Endothelial cell of umbilical vein (primary cell): ENCODE measurements at regions not wholly inside any gene's neighbourhood (a gene's known extent, or its start where the extent isn't known, plus 50 kb on each side); places are given as distances from the start of the nearest gene placed in this dataset.

ENCODE experiments used
- BruUV-seq: library from RNA; stranded (reverse); fragments of 400-500 nt; replicated peaks from 2 replicates; lab custom pipeline; 2021; lab: Mats Ljungman, UMichigan
- CTCF ChIA-PET: fragments of 300-600, 350-600 bp; sonication (Branson Sonifier 250); formaldehyde crosslinking; loops from one replicate; lab custom pipeline; 2021; ENCODE audit warnings: antibody characterized with exemption, inconsistent platforms; lab: Charles Lee
- POLR2A ChIA-PET: fragments of 300-600, 350-600 bp; sonication (Branson Sonifier 250); formaldehyde crosslinking; loops from one replicate; lab custom pipeline; 2021; ENCODE audit warnings: antibody characterized with exemption, inconsistent platforms; lab: Charles Lee
- DNase-seq: peaks from one replicate; pipeline ENCODE4 v3.0.0-alpha.2; 2011; ENCODE audit warnings: low read depth, low spot score
- FAIRE-seq: peaks from 2 replicates; lab custom pipeline; 2011; peaks lifted over from hg19 to GRCh38; lab: Jason Lieb, UNC
- H2AFZ ChIP-seq: 2 replicates; pipeline ENCODE4 v1.6.0; 2012; ENCODE audit warnings: low read depth, low read length, control low read depth, inconsistent platforms
- H3K27ac ChIP-seq: 2 replicates; pipeline ENCODE4 v1.5.1; 2011; ENCODE audit warnings: low read depth, mild to moderate bottlenecking, control low read depth, low read length, moderate library complexity; ENCODE audit not compliant: insufficient read depth
- H3K27me3 ChIP-seq, 2 experiments: 2 replicates each; pipeline versions ENCODE4 v1.6.0 to v1.6.1; 2011; ENCODE audit warnings: low read length in 2 of 2, mixed read lengths in 1 of 2; ENCODE audit not compliant: control insufficient read depth in 2 of 2, insufficient read depth in 2 of 2
- H3K36me3 ChIP-seq, 2 experiments: 2 replicates in 1 of 2; 3 replicates in 1 of 2; pipeline ENCODE4 v1.5.1; 2011; ENCODE audit warnings: low read length in 2 of 2, mild to moderate bottlenecking in 1 of 2, moderate library complexity in 1 of 2; ENCODE audit not compliant: control insufficient read depth in 2 of 2, insufficient read depth in 2 of 2; ENCODE audit errors: extremely low read depth in 1 of 2
- H3K4me1 ChIP-seq: 3 replicates; pipeline ENCODE4 v1.5.1; 2011; ENCODE audit warnings: mild to moderate bottlenecking, low read length; ENCODE audit not compliant: control insufficient read depth, insufficient read depth; ENCODE audit errors: extremely low read depth
- H3K4me2 ChIP-seq: 2 replicates; pipeline ENCODE4 v1.6.1; 2011; ENCODE audit warnings: low read length, control low read depth, mixed read lengths; ENCODE audit not compliant: insufficient read depth
- H3K4me3 ChIP-seq, 3 experiments: fragments of 200-600 bp in 1 of 3; sonication (generic), shearing (Covaris generic) in 1 of 3; replicated peaks in 1 of 3; 2 replicates each; pipeline ENCODE4 v1.5.1; 2011 to 2016; ENCODE audit warnings: control low read depth in 3 of 3, low read length in 3 of 3, mild to moderate bottlenecking in 2 of 3, inconsistent platforms in 1 of 3, low read depth in 1 of 3, moderate library complexity in 1 of 3; ENCODE audit not compliant: insufficient read depth in 1 of 3
- H3K79me2 ChIP-seq: 2 replicates; pipeline ENCODE4 v1.6.0; 2012; ENCODE audit warnings: low read length, inconsistent platforms; ENCODE audit not compliant: control insufficient read depth, insufficient read depth
- H3K9ac ChIP-seq: replicated peaks from 2 replicates; pipeline ENCODE3; 2011; ENCODE audit warnings: low read length, control low read depth; ENCODE audit not compliant: insufficient read depth; ENCODE audit errors: extremely low read depth
- H3K9me1 ChIP-seq: replicated peaks from 3 replicates; pipeline ENCODE4 v1.6.0; 2011; ENCODE audit warnings: mild to moderate bottlenecking, low read length; ENCODE audit not compliant: control insufficient read depth, insufficient read depth; ENCODE audit errors: extremely low read depth
- H3K9me3 ChIP-seq: replicated peaks from 2 replicates; pipeline ENCODE4 v1.5.1; 2012; ENCODE audit warnings: low read length, inconsistent platforms; ENCODE audit not compliant: control insufficient read depth, insufficient read depth
- H4K20me1 ChIP-seq: replicated peaks from 2 replicates; pipeline ENCODE3; 2011; ENCODE audit warnings: mild to moderate bottlenecking, low read length; ENCODE audit not compliant: control insufficient read depth, insufficient read depth; ENCODE audit errors: extremely low read depth
- FOS ChIP-seq: IDR thresholded peaks from 2 replicates; pipeline ENCODE4 v1.6.1; 2011; ENCODE audit warnings: mild to moderate bottlenecking, low read length, moderate library complexity, borderline replicate concordance; ENCODE audit not compliant: insufficient read depth
- GATA2 ChIP-seq: IDR thresholded peaks from 2 replicates; pipeline ENCODE4 v1.7.0; 2011; ENCODE audit warnings: low read depth, mild to moderate bottlenecking, moderate library complexity, mixed read lengths, low read length; ENCODE audit not compliant: insufficient read length, insufficient read depth
- JUN ChIP-seq: IDR thresholded peaks from 2 replicates; pipeline ENCODE4 v1.6.1; 2011; ENCODE audit warnings: borderline replicate concordance, low read depth; ENCODE audit not compliant: insufficient read length, insufficient read depth
- MYC ChIP-seq: IDR thresholded peaks from one replicate; pipeline ENCODE4 v1.6.1; 2011; ENCODE audit warnings: mild to moderate bottlenecking, low read depth, low read length
- POLR2A ChIP-seq: IDR thresholded peaks from 2 replicates; pipeline ENCODE4 v1.6.1; 2012; ENCODE audit warnings: low read depth, mild to moderate bottlenecking, control low read depth, low read length
- POLR2AphosphoS5 ChIP-seq: IDR thresholded peaks from 2 replicates; pipeline ENCODE4 v1.6.1; 2012; ENCODE audit warnings: low read depth, mild to moderate bottlenecking, control low read depth, low read length, moderate library complexity; ENCODE audit not compliant: insufficient read depth
- dilution Hi-C: fragments of 300-500 bp; cut with MboI; formaldehyde crosslinking; loops from one replicate; pipeline ENCODE4 v1.15.0; 2019; ENCODE audit warnings: low sequenced_read_pairs; ENCODE audit not compliant: extremely low pct_ligation_motif_present
- intact Hi-C: fragments of 100-400 bp; cut with micrococcal nuclease; formaldehyde crosslinking; loops from one replicate; pipeline ENCODE4 v1.10.0; 2022
- TF ChIP-seq, protein P1 (sequence below), 2 donors: IDR thresholded peaks; 1 replicate in 1 of 2; 2 replicates in 1 of 2; pipeline ENCODE4 v1.5.1; 2011; ENCODE audit warnings: low read length in 2 of 2, mild to moderate bottlenecking in 2 of 2, moderate library complexity in 2 of 2, control low read depth in 1 of 2, inconsistent platforms in 1 of 2, low read depth in 1 of 2; ENCODE audit not compliant: insufficient read depth in 1 of 2; ENCODE audit errors: extremely low read depth in 1 of 2

DNA sequence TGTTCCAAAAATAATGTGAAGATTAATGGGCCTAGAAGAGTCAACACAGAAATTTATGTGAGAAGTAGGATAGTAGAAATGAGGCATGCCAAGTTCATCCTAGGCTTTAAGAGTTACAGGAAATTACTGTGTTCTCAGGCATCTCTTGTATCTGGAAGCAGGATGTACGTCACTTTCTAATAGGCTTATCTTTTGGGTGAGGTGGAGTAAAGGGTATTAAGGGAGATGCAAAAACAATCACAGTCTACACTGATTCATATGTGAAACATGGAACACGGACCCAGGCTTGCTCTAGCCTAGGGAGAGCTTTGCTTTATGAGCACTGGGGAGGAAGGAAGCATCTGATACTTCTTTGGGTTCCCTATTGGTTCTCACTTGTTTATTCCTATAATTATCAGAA is 84.5 kb upstream of the RGS4 start:
- BruUV-seq, result no TSS peak
- Histone ChIP-seq H2AFZ (peak overlapping the region; percentile 58), H3K9ac (peak overlapping the region; percentile 20), H3K79me2 (no peaks in the 10 kb centered on the region), H3K36me3 (no peaks in the 10 kb centered on the region), H3K4me1 (peaks cover 27% of the 10 kb centered on the region), H4K20me1 (no peaks in the 10 kb centered on the region), H3K9me3 (no peaks in the 10 kb centered on the region), H3K27ac (peak overlapping the region; percentile 75), H3K9me1 (no peaks in the 10 kb centered on the region), H3K4me3 (no peak overlapping the region), H3K4me2 (peak overlapping the region; percentile 49), H3K27me3 (no peaks in the 10 kb centered on the region)
- FAIRE-seq, result peak; percentile 97
- POLR2A ChIA-PET, result interaction anchor here (1.1 kb wide), 1 partner anchor 85 kb away, joined by 6 read pairs; the partner anchor contains the start of gene RGS4
- CTCF ChIA-PET, result interaction anchor here (1.0 to 2.8 kb wide), 2 partner anchors 8 to 11 kb away, joined by 3 to 14 read pairs; no protein-coding TSS in a partner anchor
- dilution Hi-C loops, result no loop called here
- TF ChIP-seq, protein P1, sequence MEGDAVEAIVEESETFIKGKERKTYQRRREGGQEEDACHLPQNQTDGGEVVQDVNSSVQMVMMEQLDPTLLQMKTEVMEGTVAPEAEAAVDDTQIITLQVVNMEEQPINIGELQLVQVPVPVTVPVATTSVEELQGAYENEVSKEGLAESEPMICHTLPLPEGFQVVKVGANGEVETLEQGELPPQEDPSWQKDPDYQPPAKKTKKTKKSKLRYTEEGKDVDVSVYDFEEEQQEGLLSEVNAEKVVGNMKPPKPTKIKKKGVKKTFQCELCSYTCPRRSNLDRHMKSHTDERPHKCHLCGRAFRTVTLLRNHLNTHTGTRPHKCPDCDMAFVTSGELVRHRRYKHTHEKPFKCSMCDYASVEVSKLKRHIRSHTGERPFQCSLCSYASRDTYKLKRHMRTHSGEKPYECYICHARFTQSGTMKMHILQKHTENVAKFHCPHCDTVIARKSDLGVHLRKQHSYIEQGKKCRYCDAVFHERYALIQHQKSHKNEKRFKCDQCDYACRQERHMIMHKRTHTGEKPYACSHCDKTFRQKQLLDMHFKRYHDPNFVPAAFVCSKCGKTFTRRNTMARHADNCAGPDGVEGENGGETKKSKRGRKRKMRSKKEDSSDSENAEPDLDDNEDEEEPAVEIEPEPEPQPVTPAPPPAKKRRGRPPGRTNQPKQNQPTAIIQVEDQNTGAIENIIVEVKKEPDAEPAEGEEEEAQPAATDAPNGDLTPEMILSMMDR (IDR thresholded peaks at IDR 0.05; ENCODE audit: extremely low read depth in 1 of 2, insufficient read depth in 1 of 2, low read depth in 1 of 2, low read length in 2 of 2), result no peak
- TF ChIP-seq POLR2AphosphoS5 (peak; percentile 59), GATA2 (peak; percentile 95), JUN (peak; percentile 87), FOS (peak; percentile 80), MYC (no peak), POLR2A (peak; percentile 28)
- peak; percentile 88 for DNase-seq
- intact Hi-C loops, result loop anchor here (1.0 to 2.0 kb wide), 7 partner anchors 11 to 184 kb away; partner anchors contain the start of gene RGS4
